Keratinocyte (primary cell): ENCODE measurements at regions not wholly inside any gene's neighbourhood (a gene's known extent, or its start where the extent isn't known, plus 50 kb on each side); places are given as distances from the start of the nearest gene placed in this dataset.

Experiments used
- DNase-seq: peaks from one replicate; pipeline ENCODE4 v3.0.0-alpha.2; 2011; ENCODE audit warnings: low read depth, missing footprints, low spot score
- FAIRE-seq: peaks from 2 replicates; lab custom pipeline; 2011; peaks lifted over from hg19 to GRCh38; lab: Jason Lieb, UNC
- H2AFZ ChIP-seq: 2 replicates; pipeline ENCODE4 v1.6.0; 2012; ENCODE audit warnings: low read length, control low read depth, inconsistent platforms; ENCODE audit not compliant: control insufficient read depth
- H3K27ac ChIP-seq: 2 replicates; pipeline ENCODE4 v1.5.1; 2011; ENCODE audit warnings: low read length; ENCODE audit not compliant: control insufficient read depth, insufficient read depth
- H3K27me3 ChIP-seq: 3 replicates; pipeline ENCODE4 v1.6.0; 2011; ENCODE audit warnings: low read length; ENCODE audit not compliant: control insufficient read depth, insufficient read depth; ENCODE audit errors: extremely low read depth
- H3K36me3 ChIP-seq, 2 experiments: 2 replicates in 1 of 2; 3 replicates in 1 of 2; pipeline ENCODE4 v1.5.1; 2011; ENCODE audit warnings: low read length in 2 of 2, mild to moderate bottlenecking in 1 of 2; ENCODE audit not compliant: control insufficient read depth in 2 of 2, insufficient read depth in 2 of 2; ENCODE audit errors: extremely low read depth in 1 of 2
- H3K4me1 ChIP-seq: 3 replicates; pipeline ENCODE4 v1.5.1; 2011; ENCODE audit warnings: low read length; ENCODE audit not compliant: control insufficient read depth, insufficient read depth; ENCODE audit errors: extremely low read depth
- H3K4me2 ChIP-seq: 3 replicates; pipeline ENCODE4 v1.6.0; 2011; ENCODE audit warnings: low read depth, low read length; ENCODE audit not compliant: control insufficient read depth, insufficient read depth; ENCODE audit errors: extremely low read depth
- H3K4me3 ChIP-seq, 3 experiments: fragments of 200-600 bp in 1 of 3; sonication (generic) in 1 of 3; 2 replicates in 2 of 3; 3 replicates in 1 of 3; pipeline ENCODE4 v1.5.1; 2011 to 2016; ENCODE audit warnings: low read length in 3 of 3, mild to moderate bottlenecking in 3 of 3, control low read depth in 2 of 3, inconsistent platforms in 1 of 3, low read depth in 1 of 3, mixed read lengths in 1 of 3, mixed run types in 1 of 3, moderate library complexity in 1 of 3; ENCODE audit not compliant: control insufficient read depth in 2 of 3, insufficient read depth in 2 of 3; ENCODE audit errors: extremely low read depth in 1 of 3
- H3K79me2 ChIP-seq: 2 replicates; pipeline ENCODE4 v1.6.0; 2012; ENCODE audit warnings: low read length; ENCODE audit not compliant: control insufficient read depth, insufficient read depth
- H3K9ac ChIP-seq: 3 replicates; pipeline ENCODE4 v1.6.0; 2011; ENCODE audit warnings: low read length; ENCODE audit not compliant: control insufficient read depth, insufficient read depth; ENCODE audit errors: extremely low read depth
- H3K9me1 ChIP-seq: 3 replicates; pipeline ENCODE4 v1.6.0; 2011; ENCODE audit warnings: low read length; ENCODE audit not compliant: control insufficient read depth, insufficient read depth; ENCODE audit errors: extremely low read depth
- H3K9me3 ChIP-seq: 2 replicates; pipeline ENCODE4 v1.5.1; 2012; ENCODE audit warnings: low read depth, low read length; ENCODE audit not compliant: control insufficient read depth
- H4K20me1 ChIP-seq: 3 replicates; pipeline ENCODE4 v1.6.0; 2011; ENCODE audit warnings: low read length; ENCODE audit not compliant: control insufficient read depth, insufficient read depth; ENCODE audit errors: extremely low read depth
- CTCF ChIP-seq, 3 experiments: IDR thresholded peaks in 1 of 3; conservative IDR thresholded peaks in 1 of 3; optimal IDR thresholded peaks in 1 of 3; 2 replicates in 2 of 3; 3 replicates in 1 of 3; pipeline versions ENCODE3 to v1.5.1; 2011; ENCODE audit warnings: low read length in 3 of 3, mild to moderate bottlenecking in 3 of 3, moderate library complexity in 2 of 3, control low read depth in 1 of 3, inconsistent platforms in 1 of 3; ENCODE audit not compliant: insufficient read depth in 2 of 3; ENCODE audit errors: extremely low read depth in 1 of 3
- EZH2 ChIP-seq: IDR thresholded peaks from one replicate; pipeline ENCODE4 v1.6.1; 2012; ENCODE audit warnings: inconsistent platforms, mild to moderate bottlenecking, low read length, moderate library complexity
- dilution Hi-C: fragments of 300-500 bp; cut with MboI; formaldehyde crosslinking; loops from one replicate; pipeline ENCODE4 v1.7.0; 2020; ENCODE audit warnings: low sequenced_read_pairs; ENCODE audit not compliant: extremely low pct_ligation_motif_present

GRCh38 chr16:13781169-13781564, 138.8 kb upstream of the ERCC4 start:
- no peaks in the 10 kb centered on the region for H3K9me3 ChIP-seq
- DNase-seq (no peak), FAIRE-seq (no peak)
- H3K9ac ChIP-seq, result no peak overlapping the region
- H2AFZ ChIP-seq, result no peak overlapping the region
- no peaks in the 10 kb centered on the region for H3K36me3 ChIP-seq
- H4K20me1 ChIP-seq, result no peaks in the 10 kb centered on the region
- H3K27me3 ChIP-seq, result no peaks in the 10 kb centered on the region
- no peak overlapping the region for H3K4me3 ChIP-seq
- H3K9me1 ChIP-seq, result no peaks in the 10 kb centered on the region
- dilution Hi-C loops, result no loop called here
- no peaks in the 10 kb centered on the region for H3K4me1 ChIP-seq
- no peaks in the 10 kb centered on the region for H3K79me2 ChIP-seq
- TF ChIP-seq CTCF (optimal IDR thresholded peaks at IDR 0.05 in 1 of 3, IDR thresholded peaks at IDR 0.05 in 1 of 3, conservative IDR thresholded peaks at IDR 0.05 in 1 of 3; ENCODE audit: extremely low read depth in 1 of 3, insufficient read depth in 2 of 3, low read length in 3 of 3) (no peak), EZH2 (no peak)
- no peak overlapping the region for H3K27ac ChIP-seq
- no peak overlapping the region for H3K4me2 ChIP-seq

- dilution Hi-C loops, result no loop called here
- no peak overlapping the region for H3K4me2 ChIP-seq
- FAIRE-seq, result no peak
- H4K20me1 ChIP-seq, result no peaks in the 10 kb centered on the region
- no peak overlapping the region for H3K9ac ChIP-seq
- H2AFZ ChIP-seq, result no peak overlapping the region
- H3K9me1 ChIP-seq, result no peaks in the 10 kb centered on the region
- H3K27ac ChIP-seq, result no peak overlapping the region
- no peak overlapping the region for H3K4me3 ChIP-seq
- TF ChIP-seq CTCF (optimal IDR thresholded peaks at IDR 0.05 in 1 of 3, IDR thresholded peaks at IDR 0.05 in 1 of 3, conservative IDR thresholded peaks at IDR 0.05 in 1 of 3; ENCODE audit: extremely low read depth in 1 of 3, insufficient read depth in 2 of 3, low read length in 3 of 3) (no peak), EZH2 (no peak)
- H3K4me1 ChIP-seq, result no peaks in the 10 kb centered on the region
- no peak for DNase-seq
- H3K79me2 ChIP-seq, result no peaks in the 10 kb centered on the region
- no peaks in the 10 kb centered on the region for H3K27me3 ChIP-seq
- no peaks in the 10 kb centered on the region for H3K9me3 ChIP-seq
- no peaks in the 10 kb centered on the region for H3K36me3 ChIP-seq
Observed at GRCh38 chr16:13781575-13782338, 138.2 kb upstream of the ERCC4 start.
